ENCODE measurements at regions not wholly inside any gene's neighbourhood (a gene's known extent, or its start where the extent isn't known, plus 50 kb on each side); places are given as distances from the start of the nearest gene placed in this dataset.

- no peak for TF ChIP-seq EZH2 (IDR thresholded peaks at IDR 0.05)
- TF ChIP-seq, protein P1, sequence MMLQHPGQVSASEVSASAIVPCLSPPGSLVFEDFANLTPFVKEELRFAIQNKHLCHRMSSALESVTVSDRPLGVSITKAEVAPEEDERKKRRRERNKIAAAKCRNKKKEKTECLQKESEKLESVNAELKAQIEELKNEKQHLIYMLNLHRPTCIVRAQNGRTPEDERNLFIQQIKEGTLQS (IDR thresholded peaks at IDR 0.05): no peak
- no peak for TF ChIP-seq CTCF (IDR thresholded peaks at IDR 0.05 in 2 of 3, conservative IDR thresholded peaks at IDR 0.05 in 1 of 3; ENCODE audit: borderline replicate concordance in 1 of 3, insufficient read depth in 1 of 3, low read depth in 2 of 3, low read length in 2 of 3)
- no peak for TF ChIP-seq MAX (IDR thresholded peaks at IDR 0.05)
- no peak for TF ChIP-seq POLR2A (IDR thresholded peaks at IDR 0.05; ENCODE audit: borderline replicate concordance, extremely low read depth, insufficient read depth, insufficient read length)
Observed at GRCh38 chr18:66813138-66813537, 209.2 kb upstream of the CDH19 start (continued).

- ChIA-PET CTCF (no interaction called here), RAD21 (ENCODE audit: low non-redundant PET in 1 of 2, low total read pairs in 2 of 2, uncharacterized antibody in 2 of 2, unreplicated experiment in 2 of 2) (no interaction called here), POLR2A (no interaction called here)
- no peak for ATAC-seq
- Histone ChIP-seq H3K27me3 (ENCODE audit: insufficient read depth, low read length) (no peaks in the 10 kb centered on the region), H3K27ac (ENCODE audit: low read depth, low read length) (no peak overlapping the region), H3K79me2 (ENCODE audit: insufficient read depth, low read length) (no peaks in the 10 kb centered on the region), H3K36me3 (ENCODE audit: control insufficient read depth in 1 of 2, insufficient read depth in 2 of 2, low read length in 2 of 2) (no peaks in the 10 kb centered on the region), H3K9me3 (ENCODE audit: control insufficient read depth in 1 of 2, insufficient read depth in 1 of 2, low read depth in 1 of 2, low read length in 2 of 2) (peaks cover 0 to 6% of the 10 kb centered on the region in 2 experiments), H4K20me1 (ENCODE audit: insufficient read depth) (no peaks in the 10 kb centered on the region), H3K4me1 (ENCODE audit: control insufficient read depth in 1 of 2, insufficient read depth in 2 of 2, low read length in 2 of 2) (no peaks in the 10 kb centered on the region), H2AFZ (ENCODE audit: low read depth, low read length, poor library complexity, severe bottlenecking) (no peak overlapping the region), H3K9me2 (ENCODE audit: insufficient read depth) (no peaks in the 10 kb centered on the region), H3K4me3 (replicated peaks in 1 of 2; ENCODE audit: low read depth in 1 of 2, low read length in 2 of 2) (no peak overlapping the region), H3K9ac (ENCODE audit: low read length) (no peak overlapping the region), H3K4me2 (ENCODE audit: low read length) (no peak overlapping the region)
- intact Hi-C loops (cut with micrococcal nuclease): no loop called here
- TF ChIP-seq FOSL1 (IDR thresholded peaks at IDR 0.05; ENCODE audit: low read depth): no peak
- TF ChIP-seq ZNF274 (IDR thresholded peaks at IDR 0.05; ENCODE audit: low read depth, low read length): no peak
- TF ChIP-seq EGR1 (IDR thresholded peaks at IDR 0.05; ENCODE audit: low read depth): no peak
- TF ChIP-seq SP1 (IDR thresholded peaks at IDR 0.05; ENCODE audit: low read depth): no peak
- TF ChIP-seq TCF7L2 (IDR thresholded peaks at IDR 0.05; ENCODE audit: borderline replicate concordance, extremely low read depth, insufficient read depth, insufficient read length): no peak
- TF ChIP-seq ZFX (IDR thresholded peaks at IDR 0.05): no peak
- no peak for TF ChIP-seq MAX (IDR thresholded peaks at IDR 0.05)
- TF ChIP-seq EZH2 (IDR thresholded peaks at IDR 0.05): no peak
- TF ChIP-seq JUND (IDR thresholded peaks at IDR 0.05): no peak
- BruUV-seq (replicated peaks): no TSS peak
- DNase-seq (ENCODE audit: low read depth, low spot score): no peak
Observed at GRCh38 chr18:66795051-66795450, 191.2 kb upstream of the CDH19 start.

All from HCT116 (cell line).